GM19043 (cell line): ENCODE measurements at regions not wholly inside any gene's neighbourhood (a gene's known extent, or its start where the extent isn't known, plus 50 kb on each side); places are given as distances from the start of the nearest gene placed in this dataset.
"Not testable (repeated sequence)": the region's sequence is repeated elsewhere in the genome, so short reads cannot be mapped to it uniquely, and the experiment has no call there.

Experiments
- ATAC-seq: cut with Tn5 transposase; IDR thresholded peaks from one replicate; pipeline ENCODE4 v1.9.1; 2021; ENCODE audit warnings: low read depth; ENCODE audit not compliant: unreplicated experiment

- ATAC-seq: no peak
Observed at GRCh38 chr10:43852644-43853214, 204.0 kb upstream of the ZNF32 start.

- ATAC-seq: no peak
Observed at GRCh38 chr10:43852149-43852548, 203.5 kb upstream of the ZNF32 start.

- no peak for ATAC-seq
Observed at GRCh38 chr10:43851030-43851429, 202.3 kb upstream of the ZNF32 start.

GRCh38 chr10:43849551-43849950, 200.9 kb upstream of the ZNF32 start:
- ATAC-seq: no peak

- no peak for ATAC-seq
Observed at GRCh38 chr10:43846968-43847367, 198.3 kb upstream of the ZNF32 start.

- peak; percentile 53 for ATAC-seq
Observed at GRCh38 chr10:43846187-43846680, 197.6 kb upstream of the ZNF32 start.

- ATAC-seq: no peak
Observed at GRCh38 chr10:43845121-43845520, 196.4 kb upstream of the ZNF32 start.

- ATAC-seq: no peak
Observed at GRCh38 chr10:43844221-43844620, 195.5 kb upstream of the ZNF32 start.

GRCh38 chr10:43843321-43844101, 194.8 kb upstream of the ZNF32 start:
- ATAC-seq: no peak

- no peak for ATAC-seq
Observed at GRCh38 chr10:43842496-43842895, 193.8 kb upstream of the ZNF32 start.

- ATAC-seq: no peak
Observed at GRCh38 chr10:43842072-43842471, 193.4 kb upstream of the ZNF32 start.

- no peak for ATAC-seq
Observed at GRCh38 chr10:43839973-43840372, 191.3 kb upstream of the ZNF32 start.

- not testable (repeated sequence) for ATAC-seq
Observed at GRCh38 chr10:43834751-43835150, 186.1 kb upstream of the ZNF32 start.

GRCh38 chr10:43827853-43828252, 179.2 kb upstream of the ZNF32 start:
- ATAC-seq: no peak

GRCh38 chr10:43825984-43826383, 177.3 kb upstream of the ZNF32 start:
- no peak for ATAC-seq

- ATAC-seq: no peak
Observed at GRCh38 chr10:43825421-43825820, 176.7 kb upstream of the ZNF32 start.

- ATAC-seq: no peak
Observed at GRCh38 chr10:43824934-43825333, 176.3 kb upstream of the ZNF32 start.

GRCh38 chr10:43822631-43823580, 174.2 kb upstream of the ZNF32 start:
- no peak for ATAC-seq

- no peak for ATAC-seq
Observed at GRCh38 chr10:43821103-43821502, 172.4 kb upstream of the ZNF32 start.

GRCh38 chr10:43820663-43821062, 172.0 kb upstream of the ZNF32 start:
- ATAC-seq: no peak
